ENCODE measurements at regions not wholly inside any gene's neighbourhood (a gene's known extent, or its start where the extent isn't known, plus 50 kb on each side); places are given as distances from the start of the nearest gene placed in this dataset.

- intact Hi-C loops (cut with micrococcal nuclease) = no loop called here
Measured at GRCh38 chr18:30625961-30626360, 416.6 kb downstream of the DSC3 start.

DNA sequence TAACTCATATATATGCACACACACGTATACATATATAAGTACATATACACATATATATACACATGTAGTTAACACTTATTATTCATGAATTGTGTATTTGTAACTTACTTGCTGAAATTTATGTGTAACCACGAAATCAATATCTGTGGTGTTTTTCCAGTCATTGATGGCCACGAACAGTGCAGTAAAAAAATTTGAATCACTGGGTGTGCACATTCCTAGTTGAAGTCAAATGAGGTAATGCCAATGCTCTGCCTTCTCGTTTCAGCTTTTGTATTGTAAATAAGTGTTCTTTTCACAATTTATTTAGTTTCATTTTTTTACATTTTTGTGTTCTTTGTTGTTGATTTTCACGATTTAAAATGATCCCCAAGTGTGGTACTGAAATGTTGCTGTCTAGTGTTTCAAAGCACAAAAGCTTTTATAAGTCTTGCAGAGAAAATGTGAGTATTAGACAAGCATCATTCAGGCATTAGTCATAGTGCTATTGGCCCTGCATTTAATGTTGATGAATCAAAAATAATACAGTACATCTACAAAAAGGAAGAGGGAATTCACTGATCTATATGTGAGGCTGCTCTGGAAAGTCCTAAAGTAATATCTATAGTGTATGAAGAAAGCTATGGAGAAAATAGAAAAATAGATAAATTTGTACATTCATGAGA is 419.0 kb downstream of the DSC3 start:
- Mint-ChIP-seq H3K4me1 (no peaks in the 10 kb centered on the region), H3K27ac (no peak overlapping the region), H3K36me3 (no peaks in the 10 kb centered on the region), H3K4me3 (no peak overlapping the region), H3K27me3 (no peaks in the 10 kb centered on the region), H3K9me3 (peaks cover 0 to 30% (median 7%) of the 10 kb centered on the region in 8 donors)
- Histone ChIP-seq H3K36me3 (ENCODE audit: insufficient read depth, low read length) (no peaks in the 10 kb centered on the region), H3K27ac (ENCODE audit: low read depth, low read length) (no peak overlapping the region), H3K4me1 (ENCODE audit: insufficient read depth, low read length) (no peaks in the 10 kb centered on the region), H3K9me3 (ENCODE audit: control insufficient read depth in 1 of 2, low read length in 2 of 2) (peaks cover 0 to 4% of the 10 kb centered on the region in 2 donors), H3K27me3 (ENCODE audit: insufficient read depth, low read length) (no peaks in the 10 kb centered on the region), H3K4me3 (ENCODE audit: low read length in 2 of 2) (no peak overlapping the region)
- ChIA-PET CTCF (ENCODE audit: partially characterized antibody) (no interaction called here), POLR2A (ENCODE audit: partially characterized antibody) (no interaction called here)
- DNase-seq = no peak
- intact Hi-C loops (cut with micrococcal nuclease) = loop anchor here (1.0 kb wide), 1 partner anchor 20 kb away; no protein-coding TSS in a partner anchor

More at GRCh38 chr18:30625961-30626360, 416.6 kb downstream of the DSC3 start:
- Mint-ChIP-seq H3K27me3 (no peaks in the 10 kb centered on the region), H3K27ac (no peak overlapping the region), H3K9me3 (peaks cover 0 to 31% (median 13%) of the 10 kb centered on the region in 8 donors), H3K4me1 (no peaks in the 10 kb centered on the region), H3K4me3 (no peak overlapping the region), H3K36me3 (no peaks in the 10 kb centered on the region)
- H3K27me3 ChIP-seq (ENCODE audit: insufficient read depth, low read length) = no peaks in the 10 kb centered on the region
- H3K4me3 ChIP-seq (ENCODE audit: low read length in 2 of 2) = no peak overlapping the region
- no peak for DNase-seq
- ChIA-PET POLR2A (ENCODE audit: partially characterized antibody) (no interaction called here), CTCF (ENCODE audit: partially characterized antibody) (no interaction called here)
- H3K27ac ChIP-seq (ENCODE audit: low read depth, low read length) = no peak overlapping the region
- no peaks in the 10 kb centered on the region for H3K4me1 ChIP-seq (ENCODE audit: insufficient read depth, low read length)
- H3K36me3 ChIP-seq (ENCODE audit: insufficient read depth, low read length) = no peaks in the 10 kb centered on the region
- peaks cover 0 to 4% of the 10 kb centered on the region in 2 donors for H3K9me3 ChIP-seq (ENCODE audit: control insufficient read depth in 1 of 2, low read length in 2 of 2)

DNA sequence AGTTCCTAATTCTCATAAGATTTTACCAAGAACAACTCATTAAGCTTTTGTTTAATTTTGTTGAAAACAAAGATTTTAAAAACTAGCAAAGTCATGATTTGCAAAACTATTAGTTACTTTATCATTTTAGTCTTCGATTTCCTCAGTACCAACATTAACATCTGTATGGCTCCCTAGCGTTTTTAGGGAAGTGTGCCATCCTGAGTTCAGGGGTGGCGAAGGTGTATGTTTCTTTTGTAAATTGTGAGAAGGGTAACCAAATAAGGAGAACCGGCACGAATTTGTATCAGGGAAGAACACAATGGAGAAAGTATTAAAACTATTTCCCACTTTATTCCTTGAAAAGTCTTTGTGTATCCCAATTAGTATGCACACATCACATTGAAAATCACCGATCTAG is 419.9 kb downstream of the DSC3 start:
- Histone ChIP-seq H3K27ac (ENCODE audit: low read depth, low read length) (no peak overlapping the region), H3K4me1 (ENCODE audit: insufficient read depth, low read length) (no peaks in the 10 kb centered on the region), H3K9me3 (ENCODE audit: control insufficient read depth in 1 of 2, low read length in 2 of 2) (peaks cover 0 to 4% of the 10 kb centered on the region in 2 donors), H3K27me3 (ENCODE audit: insufficient read depth, low read length) (no peaks in the 10 kb centered on the region), H3K36me3 (ENCODE audit: insufficient read depth, low read length) (no peaks in the 10 kb centered on the region), H3K4me3 (ENCODE audit: low read length in 2 of 2) (no peak overlapping the region)
- Mint-ChIP-seq H3K27ac (no peak overlapping the region), H3K4me1 (no peaks in the 10 kb centered on the region), H3K27me3 (no peaks in the 10 kb centered on the region), H3K9me3 (peaks cover 0 to 31% (median 7%) of the 10 kb centered on the region in 8 donors), H3K36me3 (no peaks in the 10 kb centered on the region), H3K4me3 (no peak overlapping the region)
- DNase-seq = no peak
- ChIA-PET POLR2A (ENCODE audit: partially characterized antibody) (no interaction called here), CTCF (ENCODE audit: partially characterized antibody) (no interaction called here)
- intact Hi-C loops (cut with micrococcal nuclease) = no loop called here

DNA sequence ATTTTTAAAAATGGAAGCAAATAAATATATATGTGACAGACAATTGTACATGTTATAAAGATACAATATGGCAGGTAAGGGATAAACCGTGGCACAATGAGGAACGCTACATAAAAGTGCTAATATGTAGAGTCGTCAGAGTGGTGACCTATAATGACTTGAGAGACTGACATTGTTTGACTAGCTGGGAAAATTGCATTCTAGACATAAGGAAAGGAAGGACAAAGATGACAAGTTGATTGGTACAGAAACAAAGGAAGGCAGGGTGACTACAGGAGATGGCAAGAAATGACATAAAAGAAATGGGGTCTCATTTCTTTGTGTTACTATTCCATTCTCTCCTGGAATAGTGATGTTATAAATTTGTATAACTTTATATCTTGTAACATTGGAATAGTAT is 420.4 kb downstream of the DSC3 start:
- ChIA-PET CTCF (ENCODE audit: partially characterized antibody) (no interaction called here), POLR2A (ENCODE audit: partially characterized antibody) (no interaction called here)
- no peaks in the 10 kb centered on the region for H3K27me3 ChIP-seq (ENCODE audit: insufficient read depth, low read length)
- H3K4me1 ChIP-seq (ENCODE audit: insufficient read depth, low read length) = no peaks in the 10 kb centered on the region
- intact Hi-C loops (cut with micrococcal nuclease) = no loop called here
- peaks cover 0 to 31% (median 7%) of the 10 kb centered on the region in 8 donors for H3K9me3 Mint-ChIP-seq
- H3K27ac ChIP-seq (ENCODE audit: low read depth, low read length) = no peak overlapping the region
- peaks cover 0 to 4% of the 10 kb centered on the region in 2 donors for H3K9me3 ChIP-seq (ENCODE audit: control insufficient read depth in 1 of 2, low read length in 2 of 2)
- no peaks in the 10 kb centered on the region for H3K36me3 Mint-ChIP-seq
- no peak overlapping the region for H3K4me3 Mint-ChIP-seq
- no peaks in the 10 kb centered on the region for H3K4me1 Mint-ChIP-seq
- H3K4me3 ChIP-seq (ENCODE audit: low read length in 2 of 2) = no peak overlapping the region
- no peak overlapping the region for H3K27ac Mint-ChIP-seq
- H3K27me3 Mint-ChIP-seq = no peaks in the 10 kb centered on the region
- no peaks in the 10 kb centered on the region for H3K36me3 ChIP-seq (ENCODE audit: insufficient read depth, low read length)
- DNase-seq = no peak

GRCh38 chr18:30618567-30618966 is 424.0 kb downstream of the DSC3 start:
- Histone ChIP-seq H3K27ac (ENCODE audit: low read depth, low read length) (no peak overlapping the region), H3K27me3 (ENCODE audit: insufficient read depth, low read length) (no peaks in the 10 kb centered on the region), H3K4me3 (ENCODE audit: low read length in 2 of 2) (no peak overlapping the region), H3K36me3 (ENCODE audit: insufficient read depth, low read length) (no peaks in the 10 kb centered on the region), H3K4me1 (ENCODE audit: insufficient read depth, low read length) (no peaks in the 10 kb centered on the region), H3K9me3 (ENCODE audit: control insufficient read depth in 1 of 2, low read length in 2 of 2) (no peaks in the 10 kb centered on the region)
- H3K4me1 Mint-ChIP-seq = no peaks in the 10 kb centered on the region
- no peak overlapping the region for H3K27ac Mint-ChIP-seq
- H3K9me3 Mint-ChIP-seq = peaks cover 0 to 27% (median 6%) of the 10 kb centered on the region in 8 donors
- DNase-seq = no peak
- H3K36me3 Mint-ChIP-seq = no peaks in the 10 kb centered on the region
- ChIA-PET POLR2A (ENCODE audit: partially characterized antibody) (no interaction called here), CTCF (ENCODE audit: partially characterized antibody) (no interaction called here)
- H3K27me3 Mint-ChIP-seq = no peaks in the 10 kb centered on the region
- intact Hi-C loops (cut with micrococcal nuclease) = no loop called here
- no peak overlapping the region for H3K4me3 Mint-ChIP-seq

DNA sequence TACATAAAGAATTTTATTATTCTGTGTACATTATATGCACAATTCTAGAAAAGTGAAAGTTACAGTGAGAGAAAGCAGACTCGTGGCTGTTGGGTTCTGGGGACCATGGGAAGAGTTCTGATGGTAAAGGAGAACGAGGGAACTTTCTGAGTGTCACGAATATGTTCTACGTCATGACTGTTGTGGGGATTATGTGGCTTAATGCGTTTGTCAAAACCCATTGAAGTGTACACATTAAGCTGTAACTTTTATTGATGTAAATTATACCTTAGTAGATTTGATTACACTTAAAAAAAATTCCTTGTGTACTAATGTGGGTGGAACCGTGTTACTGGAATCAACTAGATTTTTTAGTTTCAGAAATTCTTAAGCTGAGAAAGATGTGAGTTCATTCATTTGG is 426.1 kb downstream of the DSC3 start:
- ChIA-PET CTCF (ENCODE audit: partially characterized antibody) (no interaction called here), POLR2A (ENCODE audit: partially characterized antibody) (no interaction called here)
- intact Hi-C loops (cut with micrococcal nuclease) = no loop called here
- no peak overlapping the region for H3K4me3 ChIP-seq (ENCODE audit: low read length in 2 of 2)
- no peak for DNase-seq
- no peak overlapping the region for H3K4me3 Mint-ChIP-seq
- H3K36me3 Mint-ChIP-seq = no peaks in the 10 kb centered on the region
- no peak overlapping the region for H3K27ac ChIP-seq (ENCODE audit: low read depth, low read length)
- H3K27ac Mint-ChIP-seq = no peak overlapping the region
- no peaks in the 10 kb centered on the region for H3K27me3 Mint-ChIP-seq
- H3K9me3 Mint-ChIP-seq = peaks cover 0 to 27% (median 4%) of the 10 kb centered on the region in 8 donors
- H3K4me1 ChIP-seq (ENCODE audit: insufficient read depth, low read length) = no peaks in the 10 kb centered on the region
- no peaks in the 10 kb centered on the region for H3K27me3 ChIP-seq (ENCODE audit: insufficient read depth, low read length)
- no peaks in the 10 kb centered on the region for H3K9me3 ChIP-seq (ENCODE audit: control insufficient read depth in 1 of 2, low read length in 2 of 2)
- no peaks in the 10 kb centered on the region for H3K4me1 Mint-ChIP-seq
- H3K36me3 ChIP-seq (ENCODE audit: insufficient read depth, low read length) = no peaks in the 10 kb centered on the region

GRCh38 chr18:30613467-30613801 is 429.1 kb downstream of the DSC3 start:
- Mint-ChIP-seq H3K4me1 (no peaks in the 10 kb centered on the region), H3K27me3 (no peaks in the 10 kb centered on the region)
- intact Hi-C loops (cut with micrococcal nuclease) = no loop called here

GRCh38 chr18:30601541-30601940 is 441.0 kb downstream of the DSC3 start:
- CTCF ChIA-PET (ENCODE audit: partially characterized antibody) = no interaction called here
- Mint-ChIP-seq H3K4me1 (no peaks in the 10 kb centered on the region), H3K27me3 (no peaks in the 10 kb centered on the region), H3K9me3 (peaks cover 4 to 16% (median 9%) of the 10 kb centered on the region in 8 donors), H3K27ac (no peak overlapping the region), H3K36me3 (no peaks in the 10 kb centered on the region), H3K4me3 (no peak overlapping the region)
- Histone ChIP-seq H3K27ac (ENCODE audit: low read depth, low read length) (no peak overlapping the region), H3K4me1 (ENCODE audit: insufficient read depth, low read length) (no peaks in the 10 kb centered on the region), H3K4me3 (ENCODE audit: low read length in 2 of 2) (no peak overlapping the region), H3K27me3 (ENCODE audit: insufficient read depth, low read length) (no peaks in the 10 kb centered on the region), H3K36me3 (ENCODE audit: insufficient read depth, low read length) (no peaks in the 10 kb centered on the region), H3K9me3 (ENCODE audit: control insufficient read depth in 1 of 2, low read length in 2 of 2) (no peaks in the 10 kb centered on the region)
- no peak for DNase-seq
- intact Hi-C loops (cut with micrococcal nuclease) = no loop called here
- POLR2A ChIA-PET (ENCODE audit: partially characterized antibody) = no interaction called here

More at GRCh38 chr18:30613467-30613801, 429.1 kb downstream of the DSC3 start:
- no peaks in the 10 kb centered on the region for H3K4me1 ChIP-seq (ENCODE audit: insufficient read depth, low read length)
- DNase-seq = no peak
- H3K4me3 ChIP-seq (ENCODE audit: low read length in 2 of 2) = no peak overlapping the region
- no peaks in the 10 kb centered on the region for H3K36me3 ChIP-seq (ENCODE audit: insufficient read depth, low read length)
- CTCF ChIA-PET (ENCODE audit: partially characterized antibody) = no interaction called here
- Mint-ChIP-seq H3K9me3 (peaks cover 0 to 28% (median 6%) of the 10 kb centered on the region in 8 donors), H3K36me3 (no peaks in the 10 kb centered on the region), H3K27ac (no peak overlapping the region), H3K4me3 (no peak overlapping the region)
- H3K9me3 ChIP-seq (ENCODE audit: control insufficient read depth in 1 of 2, low read length in 2 of 2) = no peaks in the 10 kb centered on the region
- H3K27ac ChIP-seq (ENCODE audit: low read depth, low read length) = no peak overlapping the region
- POLR2A ChIA-PET (ENCODE audit: partially characterized antibody) = no interaction called here
- no peaks in the 10 kb centered on the region for H3K27me3 ChIP-seq (ENCODE audit: insufficient read depth, low read length)

Measured in CD4-positive, alpha-beta memory T cell (primary cell).